ENCODE measurements at regions not wholly inside any gene's neighbourhood (a gene's known extent, or its start where the extent isn't known, plus 50 kb on each side); places are given as distances from the start of the nearest gene placed in this dataset.

- Histone ChIP-seq H3K4me2 (ENCODE audit: low read depth, low read length) (no peak overlapping the region), H3F3A (ENCODE audit: insufficient read depth, low read length) (no peaks in the 10 kb centered on the region), H3K9ac (ENCODE audit: low read length) (no peak overlapping the region), H2AFZ (ENCODE audit: low read length) (no peak overlapping the region), H4K20me1 (ENCODE audit: insufficient read depth, low read length) (no peaks in the 10 kb centered on the region), H3K79me2 (ENCODE audit: low read length) (no peaks in the 10 kb centered on the region), H3K27ac (ENCODE audit: low read length) (no peak overlapping the region), H3K4me1 (ENCODE audit: low read length) (no peaks in the 10 kb centered on the region), H3K36me3 (replicated peaks; ENCODE audit: insufficient read depth, low read length) (no peaks in the 10 kb centered on the region), H3K9me3 (replicated peaks; ENCODE audit: insufficient read depth, low read length) (no peaks in the 10 kb centered on the region), H3K9me2 (replicated peaks; ENCODE audit: insufficient read depth, low read length) (no peaks in the 10 kb centered on the region), H3K4me3 (ENCODE audit: low read length) (no peak overlapping the region), H3K27me3 (replicated peaks; ENCODE audit: insufficient read depth, low read length) (no peaks in the 10 kb centered on the region)
- DNase-seq, result no peak
- TF ChIP-seq, protein P1, sequence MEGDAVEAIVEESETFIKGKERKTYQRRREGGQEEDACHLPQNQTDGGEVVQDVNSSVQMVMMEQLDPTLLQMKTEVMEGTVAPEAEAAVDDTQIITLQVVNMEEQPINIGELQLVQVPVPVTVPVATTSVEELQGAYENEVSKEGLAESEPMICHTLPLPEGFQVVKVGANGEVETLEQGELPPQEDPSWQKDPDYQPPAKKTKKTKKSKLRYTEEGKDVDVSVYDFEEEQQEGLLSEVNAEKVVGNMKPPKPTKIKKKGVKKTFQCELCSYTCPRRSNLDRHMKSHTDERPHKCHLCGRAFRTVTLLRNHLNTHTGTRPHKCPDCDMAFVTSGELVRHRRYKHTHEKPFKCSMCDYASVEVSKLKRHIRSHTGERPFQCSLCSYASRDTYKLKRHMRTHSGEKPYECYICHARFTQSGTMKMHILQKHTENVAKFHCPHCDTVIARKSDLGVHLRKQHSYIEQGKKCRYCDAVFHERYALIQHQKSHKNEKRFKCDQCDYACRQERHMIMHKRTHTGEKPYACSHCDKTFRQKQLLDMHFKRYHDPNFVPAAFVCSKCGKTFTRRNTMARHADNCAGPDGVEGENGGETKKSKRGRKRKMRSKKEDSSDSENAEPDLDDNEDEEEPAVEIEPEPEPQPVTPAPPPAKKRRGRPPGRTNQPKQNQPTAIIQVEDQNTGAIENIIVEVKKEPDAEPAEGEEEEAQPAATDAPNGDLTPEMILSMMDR (IDR thresholded peaks at IDR 0.05; ENCODE audit: low read length), result no peak
- TF ChIP-seq EZH2phosphoT487 (IDR thresholded peaks at IDR 0.05; ENCODE audit: low read length) (no peak), EZH2 (optimal IDR thresholded peaks at IDR 0.05; ENCODE audit: low read depth, low read length) (no peak)
Measured at GRCh38 chr22:26990503-26991189, 333.3 kb downstream of the MIAT start.

DNA sequence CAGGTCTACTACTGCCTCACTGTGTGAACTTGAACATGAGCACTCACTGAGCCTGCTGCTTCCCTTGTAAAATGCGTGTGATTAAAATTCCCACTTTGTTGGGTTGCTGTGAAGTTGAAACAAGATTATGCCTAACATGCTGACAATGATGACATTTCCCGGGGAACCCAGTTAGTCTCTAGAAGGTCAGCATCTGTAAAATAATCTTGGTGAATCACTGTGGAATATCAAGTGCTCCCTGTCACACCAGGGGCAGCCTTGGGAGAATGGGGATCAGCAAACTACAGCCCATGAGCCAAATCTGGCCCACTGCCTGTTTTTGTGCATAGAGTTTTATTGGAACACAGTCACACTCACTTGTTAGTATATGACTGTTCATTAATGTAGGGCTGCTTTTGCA is 335.2 kb downstream of the MIAT start:
- DNase-seq, result no peak
- H3K9me2 ChIP-seq (replicated peaks; ENCODE audit: insufficient read depth, low read length), result no peaks in the 10 kb centered on the region
- H3K27me3 ChIP-seq (replicated peaks; ENCODE audit: insufficient read depth, low read length), result no peaks in the 10 kb centered on the region
- no peak overlapping the region for H2AFZ ChIP-seq (ENCODE audit: low read length)
- H3K4me3 ChIP-seq (ENCODE audit: low read length), result no peak overlapping the region
- no peaks in the 10 kb centered on the region for H4K20me1 ChIP-seq (ENCODE audit: insufficient read depth, low read length)
- H3K27ac ChIP-seq (ENCODE audit: low read length), result no peak overlapping the region
- no peak overlapping the region for H3K4me2 ChIP-seq (ENCODE audit: low read depth, low read length)
- H3F3A ChIP-seq (ENCODE audit: insufficient read depth, low read length), result no peaks in the 10 kb centered on the region
- H3K4me1 ChIP-seq (ENCODE audit: low read length), result no peaks in the 10 kb centered on the region
- no peaks in the 10 kb centered on the region for H3K79me2 ChIP-seq (ENCODE audit: low read length)
- no peak for TF ChIP-seq EZH2phosphoT487 (IDR thresholded peaks at IDR 0.05; ENCODE audit: low read length)
- TF ChIP-seq, protein P1 (IDR thresholded peaks at IDR 0.05; ENCODE audit: low read length), result no peak
- TF ChIP-seq EZH2 (optimal IDR thresholded peaks at IDR 0.05; ENCODE audit: low read depth, low read length), result no peak
- no peak overlapping the region for H3K9ac ChIP-seq (ENCODE audit: low read length)
- H3K36me3 ChIP-seq (replicated peaks; ENCODE audit: insufficient read depth, low read length), result no peaks in the 10 kb centered on the region
- H3K9me3 ChIP-seq (replicated peaks; ENCODE audit: insufficient read depth, low read length), result no peaks in the 10 kb centered on the region

DNA sequence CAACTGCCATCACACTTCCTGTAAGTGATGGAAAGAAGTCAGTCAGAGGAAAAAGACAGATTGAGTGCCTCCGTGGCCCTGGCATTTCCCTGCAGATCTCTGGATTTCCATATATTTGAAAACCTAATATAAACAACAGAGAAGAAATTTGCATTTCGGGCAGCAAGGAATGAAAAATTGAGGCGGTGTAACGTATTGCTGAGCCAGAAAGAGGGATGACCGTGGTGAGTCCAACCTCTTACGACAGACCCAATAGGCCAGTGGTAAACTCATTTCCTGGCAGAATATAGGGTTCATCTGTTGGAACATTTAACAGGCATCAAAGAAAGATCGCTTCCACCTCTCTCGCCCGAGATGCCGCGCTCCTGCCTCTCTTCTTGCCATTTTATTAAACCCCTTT is 336.5 kb downstream of the MIAT start:
- Histone ChIP-seq H3K9me2 (replicated peaks; ENCODE audit: insufficient read depth, low read length) (no peaks in the 10 kb centered on the region), H3K27ac (ENCODE audit: low read length) (no peak overlapping the region), H3K27me3 (replicated peaks; ENCODE audit: insufficient read depth, low read length) (no peaks in the 10 kb centered on the region; the same call in 1 of the 2 replicates), H3K79me2 (ENCODE audit: low read length) (no peaks in the 10 kb centered on the region), H3K9ac (ENCODE audit: low read length) (no peak overlapping the region), H3K4me2 (ENCODE audit: low read depth, low read length) (no peak overlapping the region), H3K9me3 (replicated peaks; ENCODE audit: insufficient read depth, low read length) (no peaks in the 10 kb centered on the region), H2AFZ (ENCODE audit: low read length) (no peak overlapping the region), H3F3A (ENCODE audit: insufficient read depth, low read length) (no peaks in the 10 kb centered on the region), H3K4me1 (ENCODE audit: low read length) (no peaks in the 10 kb centered on the region), H3K36me3 (replicated peaks; ENCODE audit: insufficient read depth, low read length) (no peaks in the 10 kb centered on the region), H4K20me1 (ENCODE audit: insufficient read depth, low read length) (no peaks in the 10 kb centered on the region), H3K4me3 (ENCODE audit: low read length) (no peak overlapping the region)
- TF ChIP-seq, protein P1 (IDR thresholded peaks at IDR 0.05; ENCODE audit: low read length), result no peak
- TF ChIP-seq EZH2 (optimal IDR thresholded peaks at IDR 0.05; ENCODE audit: low read depth, low read length) (no peak), EZH2phosphoT487 (IDR thresholded peaks at IDR 0.05; ENCODE audit: low read length) (no peak)
- no peak for DNase-seq

Measured in MM.1S (cell line).